Rectal smooth muscle tissue (tissue), 1 donor: ENCODE measurements at regions not wholly inside any gene's neighbourhood (a gene's known extent, or its start where the extent isn't known, plus 50 kb on each side); places are given as distances from the start of the nearest gene placed in this dataset.
"Not testable (repeated sequence)": the region's sequence is repeated elsewhere in the genome, so short reads cannot be mapped to it uniquely, and the experiment has no call there.

Experiments
- H3K27ac ChIP-seq: one replicate; pipeline ENCODE4 v1.7.0; 2013; ENCODE audit warnings: low read depth, low read length, inconsistent platforms
- H3K27me3 ChIP-seq: one replicate; pipeline ENCODE4 v1.7.0; 2013; ENCODE audit warnings: low read length; ENCODE audit not compliant: control insufficient read depth, insufficient read depth
- H3K36me3 ChIP-seq: one replicate; pipeline ENCODE4 v1.7.0; 2013; ENCODE audit warnings: low read length; ENCODE audit not compliant: control insufficient read depth, insufficient read depth
- H3K4me1 ChIP-seq: one replicate; pipeline ENCODE4 v1.7.0; 2013; ENCODE audit warnings: low read length; ENCODE audit not compliant: control insufficient read depth, insufficient read depth
- H3K4me3 ChIP-seq: one replicate; pipeline ENCODE4 v1.7.0; 2013; ENCODE audit warnings: low read length
- H3K9ac ChIP-seq: one replicate; pipeline ENCODE4 v1.7.0; 2013; ENCODE audit warnings: low read length

DNA sequence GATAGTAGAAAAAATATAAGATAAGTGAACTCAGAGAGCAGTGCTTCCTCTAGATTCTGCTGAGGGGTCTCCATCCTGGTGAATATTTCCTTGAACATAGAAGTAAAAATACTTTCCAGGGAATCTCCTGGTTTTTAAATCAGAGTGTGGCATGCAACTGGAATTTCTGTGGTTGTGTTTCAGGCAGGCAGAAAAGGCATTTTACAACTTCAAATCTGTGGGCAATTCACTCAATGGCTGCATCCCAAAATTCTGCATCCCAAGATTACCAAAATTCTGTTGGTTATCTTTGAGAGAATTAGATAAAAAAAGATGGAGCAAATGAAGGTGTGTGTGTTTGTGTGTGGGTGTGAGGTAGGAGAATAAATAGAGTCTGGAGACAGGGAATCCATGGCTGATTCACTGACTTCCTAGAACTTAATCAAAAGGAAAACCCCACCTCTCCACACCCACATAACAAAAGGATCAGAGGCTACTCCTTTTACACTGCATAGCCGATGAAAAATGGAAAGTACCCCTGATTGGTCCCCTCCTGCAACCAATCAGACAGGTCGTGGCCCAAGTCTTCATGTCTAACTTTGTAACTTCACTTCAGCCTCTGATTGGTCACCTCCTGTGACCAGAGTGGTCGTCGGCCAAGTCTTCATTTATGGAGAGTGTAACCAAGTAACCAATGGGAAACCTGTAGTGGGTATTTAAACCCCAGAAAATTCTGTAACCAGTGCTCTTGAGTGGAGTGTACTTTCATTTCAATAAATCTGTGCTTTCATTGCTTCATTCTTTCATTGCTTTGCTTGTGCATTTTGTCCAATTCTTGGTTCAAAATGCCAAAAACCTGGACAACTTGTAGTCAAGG lies 112.8 kb downstream of the DLEU7 start:
- H3K4me1 ChIP-seq = no peaks in the 10 kb centered on the region
- H3K27ac ChIP-seq = no peak overlapping the region
- no peak overlapping the region for H3K9ac ChIP-seq
- no peaks in the 10 kb centered on the region for H3K36me3 ChIP-seq
- no peak overlapping the region for H3K4me3 ChIP-seq
- H3K27me3 ChIP-seq = no peaks in the 10 kb centered on the region

GRCh38 chr13:50731400-50731799 lies 112.1 kb downstream of the DLEU7 start:
- Histone ChIP-seq H3K36me3 (no peaks in the 10 kb centered on the region), H3K27ac (no peak overlapping the region), H3K4me1 (no peaks in the 10 kb centered on the region), H3K9ac (no peak overlapping the region), H3K4me3 (no peak overlapping the region), H3K27me3 (no peaks in the 10 kb centered on the region)

GRCh38 chr13:50732712-50733111 lies 110.8 kb downstream of the DLEU7 start:
- Histone ChIP-seq H3K9ac (no peak overlapping the region), H3K27ac (no peak overlapping the region), H3K4me1 (no peaks in the 10 kb centered on the region), H3K4me3 (no peak overlapping the region), H3K36me3 (no peaks in the 10 kb centered on the region), H3K27me3 (no peaks in the 10 kb centered on the region)

DNA sequence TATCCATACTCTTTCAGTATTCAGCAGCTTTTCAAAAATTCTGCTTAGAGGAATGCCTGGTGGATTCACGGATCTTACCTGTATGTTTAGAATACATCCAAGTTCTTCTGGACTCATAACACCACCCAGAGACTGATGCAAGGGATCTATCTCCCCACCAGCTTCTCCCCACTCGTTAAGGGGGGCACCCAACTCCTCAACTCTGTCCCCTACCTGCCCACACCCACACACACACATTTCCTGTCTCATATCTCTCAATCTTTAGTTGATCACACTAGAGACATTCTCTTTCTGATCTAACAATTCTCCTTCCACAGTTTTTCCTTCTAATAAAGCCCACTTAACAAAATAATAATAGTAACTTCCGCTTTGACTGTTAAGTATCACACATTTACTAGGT lies 110.1 kb downstream of the DLEU7 start:
- no peaks in the 10 kb centered on the region for H3K36me3 ChIP-seq
- no peak overlapping the region for H3K4me3 ChIP-seq
- H3K4me1 ChIP-seq = no peaks in the 10 kb centered on the region
- no peak overlapping the region for H3K27ac ChIP-seq
- H3K27me3 ChIP-seq = no peaks in the 10 kb centered on the region
- no peak overlapping the region for H3K9ac ChIP-seq

- Histone ChIP-seq H3K27ac (no peak overlapping the region), H3K36me3 (no peaks in the 10 kb centered on the region), H3K9ac (no peak overlapping the region), H3K4me3 (no peak overlapping the region), H3K4me1 (no peaks in the 10 kb centered on the region), H3K27me3 (no peaks in the 10 kb centered on the region)
Measured at GRCh38 chr13:50735071-50735470, 108.4 kb downstream of the DLEU7 start.

GRCh38 chr13:50740052-50740741 lies 103.3 kb downstream of the DLEU7 start:
- Histone ChIP-seq H3K27ac (no peak overlapping the region), H3K9ac (no peak overlapping the region), H3K4me1 (no peaks in the 10 kb centered on the region), H3K27me3 (no peaks in the 10 kb centered on the region), H3K4me3 (no peak overlapping the region), H3K36me3 (no peaks in the 10 kb centered on the region)

DNA sequence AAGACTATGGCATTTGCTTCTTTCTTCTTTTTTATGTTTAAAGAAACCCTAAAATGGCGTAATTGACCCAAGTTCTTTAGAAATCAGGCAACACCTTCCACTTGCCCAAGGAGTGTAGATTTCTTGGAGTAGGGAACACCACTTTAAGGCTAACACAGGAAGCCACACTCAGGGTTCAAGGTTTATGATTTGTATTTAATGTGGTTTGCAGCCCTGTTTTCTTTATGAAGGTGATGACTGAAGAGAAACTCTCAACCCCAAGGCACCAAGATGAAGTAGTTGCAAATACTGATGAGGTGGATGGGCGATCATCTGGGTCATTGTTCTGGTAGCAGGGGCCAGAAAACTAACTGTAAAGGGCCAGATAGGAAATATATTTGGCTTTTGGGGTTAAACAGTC lies 101.1 kb downstream of the DLEU7 start:
- Histone ChIP-seq H3K9ac (no peak overlapping the region), H3K27ac (no peak overlapping the region), H3K27me3 (no peaks in the 10 kb centered on the region), H3K36me3 (no peaks in the 10 kb centered on the region), H3K4me1 (no peaks in the 10 kb centered on the region), H3K4me3 (no peak overlapping the region)

- H3K4me3 ChIP-seq = no peak overlapping the region
- H3K4me1 ChIP-seq = no peaks in the 10 kb centered on the region
- H3K9ac ChIP-seq = no peak overlapping the region
- no peaks in the 10 kb centered on the region for H3K27me3 ChIP-seq
- no peaks in the 10 kb centered on the region for H3K36me3 ChIP-seq
- H3K27ac ChIP-seq = no peak overlapping the region
Measured at GRCh38 chr13:50742968-50743367, 100.5 kb downstream of the DLEU7 start.

GRCh38 chr13:50744116-50744660 lies 99.3 kb downstream of the DLEU7 start:
- no peaks in the 10 kb centered on the region for H3K36me3 ChIP-seq
- H3K9ac ChIP-seq = no peak overlapping the region
- no peaks in the 10 kb centered on the region for H3K27me3 ChIP-seq
- no peak overlapping the region for H3K4me3 ChIP-seq
- H3K4me1 ChIP-seq = no peaks in the 10 kb centered on the region
- H3K27ac ChIP-seq = no peak overlapping the region

DNA sequence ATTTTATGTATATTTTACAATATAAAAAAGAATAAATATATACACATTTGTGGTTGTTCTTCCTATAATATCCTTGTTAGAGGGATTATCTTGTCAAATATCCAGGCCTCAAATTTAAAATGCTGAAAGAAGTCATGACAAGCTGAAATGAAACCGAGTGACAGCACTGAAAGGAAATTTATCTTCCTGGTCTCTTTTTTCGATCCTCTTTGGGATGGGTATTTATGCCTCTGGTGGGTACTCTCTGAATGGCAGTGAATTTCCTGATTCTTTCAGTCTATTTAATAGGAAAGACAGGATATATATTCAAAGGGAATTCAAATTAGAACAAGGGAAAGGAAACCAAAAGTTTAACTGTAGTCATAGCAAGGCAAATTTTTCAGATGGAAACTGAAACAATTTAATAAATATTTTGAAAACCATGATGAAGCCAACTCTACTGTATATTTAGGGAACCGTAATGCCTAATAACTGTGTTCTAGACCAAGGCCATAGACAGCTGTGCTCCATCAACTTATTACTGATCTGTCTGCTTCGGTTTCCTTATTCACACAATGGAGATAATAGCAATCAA lies 97.9 kb downstream of the DLEU7 start:
- no peak overlapping the region for H3K9ac ChIP-seq
- H3K36me3 ChIP-seq = no peaks in the 10 kb centered on the region
- H3K27ac ChIP-seq = no peak overlapping the region
- H3K4me1 ChIP-seq = no peaks in the 10 kb centered on the region
- no peaks in the 10 kb centered on the region for H3K27me3 ChIP-seq
- H3K4me3 ChIP-seq = no peak overlapping the region

DNA sequence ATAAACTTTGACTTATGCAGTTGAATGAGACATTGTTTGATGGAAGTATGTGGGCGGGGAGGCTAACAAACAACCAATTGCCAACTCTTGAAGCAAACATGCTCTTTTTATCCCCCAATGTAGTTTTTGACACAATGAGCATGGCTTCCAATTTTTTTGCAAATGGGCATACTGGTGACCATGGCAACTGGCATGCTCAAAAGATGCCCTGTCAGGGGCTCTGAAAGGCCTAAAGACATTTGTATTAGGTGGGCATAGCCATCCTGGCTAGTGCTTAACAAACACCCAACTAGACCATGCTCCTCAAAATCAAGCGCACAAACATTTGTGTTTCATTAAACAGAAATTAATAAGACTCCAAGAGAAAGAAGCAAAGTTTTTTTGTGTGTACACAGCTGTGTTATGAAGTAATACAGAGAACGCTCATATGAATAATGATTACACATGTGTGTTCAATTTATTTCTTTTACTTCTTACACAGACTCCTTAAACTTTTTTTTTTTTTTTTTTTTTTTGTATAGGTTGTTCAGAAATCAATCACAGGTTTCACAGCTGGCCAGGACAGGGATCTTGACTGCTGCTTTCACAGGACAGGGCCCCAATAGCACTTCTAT lies 95.6 kb downstream of the DLEU7 start:
- no peaks in the 10 kb centered on the region for H3K36me3 ChIP-seq
- no peaks in the 10 kb centered on the region for H3K4me1 ChIP-seq
- H3K9ac ChIP-seq = no peak overlapping the region
- no peaks in the 10 kb centered on the region for H3K27me3 ChIP-seq
- no peak overlapping the region for H3K4me3 ChIP-seq
- no peak overlapping the region for H3K27ac ChIP-seq

- not testable (repeated sequence) for H3K27ac ChIP-seq, H3K4me1 ChIP-seq, H3K36me3 ChIP-seq, H3K9ac ChIP-seq, H3K4me3 ChIP-seq, H3K27me3 ChIP-seq
Measured at GRCh38 chr13:50753221-50753620, 90.3 kb downstream of the DLEU7 start.
